SK-N-SH treated with all-trans-retinoic acid at 6 μM for 48 hours (cell line): ENCODE measurements at regions not wholly inside any gene's neighbourhood (a gene's known extent, or its start where the extent isn't known, plus 50 kb on each side); places are given as distances from the start of the nearest gene placed in this dataset.
A peak's percentile ranks its signal among the peaks of the same experiment; 100 is the strongest.

Experiments used
- ATAC-seq: fragments of 200-7000 bp; cut with Tn5 transposase; 3 replicates; pipeline ENCODE4 v1.9.1; 2020; ENCODE audit warnings: mild to moderate bottlenecking, moderate library complexity
- ARNTL ChIP-seq: fragments of 450-650 bp; formaldehyde crosslinking; IDR thresholded peaks from 2 replicates; pipeline ENCODE4 v1.5.0; 2020; ENCODE audit warnings: low read depth, mild to moderate bottlenecking, moderate library complexity, borderline replicate concordance
- BACH2 ChIP-seq: fragments of 250-450 bp; sonication (Bioruptor Pico); IDR thresholded peaks from 2 replicates; pipeline ENCODE4 v1.9.0; 2021; ENCODE audit warnings: mild to moderate bottlenecking, borderline replicate concordance
- CREB5 ChIP-seq: fragments of 250-450 bp; sonication (Bioruptor Pico); IDR thresholded peaks from 2 replicates; pipeline ENCODE4 v1.5.1; 2020; ENCODE audit warnings: low read depth, mild to moderate bottlenecking, moderate library complexity
- CSDC2 ChIP-seq: fragments of 250-450 bp; sonication (Bioruptor Pico); IDR thresholded peaks from 2 replicates; pipeline ENCODE4 v1.5.0; 2020; ENCODE audit warnings: mild to moderate bottlenecking, moderate library complexity
- CSRNP3 ChIP-seq: fragments of 250-450 bp; sonication (Bioruptor Pico); IDR thresholded peaks from 2 replicates; pipeline ENCODE4 v1.5.1; 2021; ENCODE audit warnings: mild to moderate bottlenecking, moderate library complexity
- ESRRG ChIP-seq: fragments of 250-450 bp; sonication (Bioruptor Pico); IDR thresholded peaks from 2 replicates; pipeline ENCODE4 v1.6.1; 2021; ENCODE audit warnings: mild to moderate bottlenecking
- GLIS3 ChIP-seq: fragments of 250-450 bp; sonication (Bioruptor Pico); IDR thresholded peaks from 2 replicates; pipeline ENCODE4 v1.5.0; 2020; ENCODE audit warnings: mild to moderate bottlenecking, moderate library complexity
- ISL1 ChIP-seq: fragments of 250-450 bp; sonication (Bioruptor Pico); IDR thresholded peaks from 2 replicates; pipeline ENCODE4 v2.1.2; 2022; ENCODE audit warnings: mild to moderate bottlenecking, moderate library complexity
- OSR1 ChIP-seq: fragments of 250-450 bp; sonication (Bioruptor Pico); IDR thresholded peaks from 2 replicates; pipeline ENCODE4 v1.8.0; 2022; ENCODE audit warnings: moderate library complexity, mild to moderate bottlenecking, inconsistent platforms
- PATZ1 ChIP-seq: fragments of 250-450 bp; sonication (Bioruptor Pico); IDR thresholded peaks from 2 replicates; pipeline ENCODE4 v1.8.0; 2020; ENCODE audit warnings: mild to moderate bottlenecking, moderate library complexity, borderline replicate concordance
- POU6F1 ChIP-seq: fragments of 250-450 bp; sonication (Bioruptor Pico); IDR thresholded peaks from 2 replicates; pipeline ENCODE4 v1.8.0; 2021; ENCODE audit warnings: low read depth, mild to moderate bottlenecking, moderate library complexity, borderline replicate concordance
- PPARA ChIP-seq: fragments of 250-450 bp; sonication (Bioruptor Pico); IDR thresholded peaks from 2 replicates; pipeline ENCODE4 v1.5.0; 2020; ENCODE audit warnings: mild to moderate bottlenecking, borderline replicate concordance
- RARB ChIP-seq: fragments of 250-450 bp; sonication (Bioruptor Pico); IDR thresholded peaks from 2 replicates; pipeline ENCODE4 v1.8.0; 2021; ENCODE audit warnings: mild to moderate bottlenecking, moderate library complexity
- SNAI2 ChIP-seq: fragments of 250-450 bp; sonication (Bioruptor Pico); IDR thresholded peaks from 2 replicates; pipeline ENCODE4 v1.5.0; 2020; ENCODE audit warnings: mild to moderate bottlenecking, moderate library complexity
- TCF4 ChIP-seq: fragments of 250-450 bp; sonication (Bioruptor Pico); IDR thresholded peaks from 2 replicates; pipeline ENCODE4 v1.8.0; 2021; ENCODE audit warnings: mild to moderate bottlenecking, moderate library complexity, borderline replicate concordance
- TOX ChIP-seq: fragments of 250-450 bp; sonication (Bioruptor Pico); IDR thresholded peaks from 2 replicates; pipeline ENCODE4 v1.8.0; 2021; ENCODE audit warnings: mild to moderate bottlenecking, moderate library complexity, borderline replicate concordance
- TSHZ2 ChIP-seq: fragments of 250-450 bp; sonication (Bioruptor Pico); IDR thresholded peaks from 2 replicates; pipeline ENCODE4 v1.5.0; 2020; ENCODE audit warnings: mild to moderate bottlenecking, moderate library complexity
- ZC3H10 ChIP-seq: fragments of 250-450 bp; sonication (Bioruptor Pico); IDR thresholded peaks from 2 replicates; pipeline ENCODE4 v1.5.1; 2021; ENCODE audit warnings: mild to moderate bottlenecking, moderate library complexity
- ZNF565 ChIP-seq: fragments of 450-650 bp; formaldehyde crosslinking; conservative IDR thresholded peaks from 2 replicates; pipeline ENCODE4 v1.5.0; 2020; ENCODE audit warnings: low read depth, mild to moderate bottlenecking, moderate library complexity
- ZNF8 ChIP-seq: fragments of 450-650 bp; formaldehyde crosslinking; IDR thresholded peaks from 2 replicates; pipeline ENCODE4 v1.5.0; 2020; ENCODE audit warnings: mild to moderate bottlenecking, moderate library complexity

GRCh38 chrX:107542040-107542439 lies 86.3 kb upstream of the PRPS1 start:
- ATAC-seq, result no peak
- TF ChIP-seq CSDC2 (CRISPR knock-in tag), result no peak
- no peak for TF ChIP-seq SNAI2
- no peak for TF ChIP-seq TCF4 (CRISPR knock-in tag)
- no peak for TF ChIP-seq PATZ1
- TF ChIP-seq TOX, result no peak
- TF ChIP-seq ISL1 (CRISPR knock-in tag), result no peak
- TF ChIP-seq OSR1 (CRISPR knock-in tag), result no peak
- no peak for TF ChIP-seq CREB5 (CRISPR knock-in tag)
- TF ChIP-seq ZC3H10 (CRISPR knock-in tag), result no peak
- TF ChIP-seq PPARA (CRISPR knock-in tag), result no peak
- no peak for TF ChIP-seq POU6F1
- no peak for TF ChIP-seq ARNTL

GRCh38 chrX:107542500-107542899 lies 85.8 kb upstream of the PRPS1 start:
- ATAC-seq, result peak; percentile 80
- TF ChIP-seq ESRRG (CRISPR knock-in tag), result no peak
- TF ChIP-seq PPARA (CRISPR knock-in tag), result no peak
- TF ChIP-seq CSRNP3 (CRISPR knock-in tag), result no peak
- TF ChIP-seq ZNF565 (CRISPR knock-in tag), result no peak
- TF ChIP-seq CSDC2 (CRISPR knock-in tag), result no peak
- no peak for TF ChIP-seq ISL1 (CRISPR knock-in tag)
- no peak for TF ChIP-seq TSHZ2 (CRISPR knock-in tag)
- no peak for TF ChIP-seq OSR1 (CRISPR knock-in tag)
- no peak for TF ChIP-seq POU6F1
- no peak for TF ChIP-seq TOX
- no peak for TF ChIP-seq ZC3H10 (CRISPR knock-in tag)

GRCh38 chrX:107547621-107548020 lies 80.7 kb upstream of the PRPS1 start:
- TF ChIP-seq ZC3H10 (CRISPR knock-in tag), result no peak
- TF ChIP-seq GLIS3 (CRISPR knock-in tag), result no peak
- no peak for TF ChIP-seq RARB (CRISPR knock-in tag)
- no peak for TF ChIP-seq ZNF8 (CRISPR knock-in tag)
- no peak for TF ChIP-seq ISL1 (CRISPR knock-in tag)
- no peak for TF ChIP-seq OSR1 (CRISPR knock-in tag)
- TF ChIP-seq PPARA (CRISPR knock-in tag), result no peak
- TF ChIP-seq TSHZ2 (CRISPR knock-in tag), result no peak
- TF ChIP-seq BACH2 (CRISPR knock-in tag), result no peak
- TF ChIP-seq TCF4 (CRISPR knock-in tag), result no peak
- TF ChIP-seq ZNF565 (CRISPR knock-in tag), result no peak
- no peak for TF ChIP-seq SNAI2
- TF ChIP-seq CSDC2 (CRISPR knock-in tag), result no peak
- no peak for TF ChIP-seq PATZ1
- no peak for TF ChIP-seq ARNTL
- no peak for ATAC-seq
